ENCODE measurements at regions not wholly inside any gene's neighbourhood (a gene's known extent, or its start where the extent isn't known, plus 50 kb on each side); places are given as distances from the start of the nearest gene placed in this dataset.

- peak overlapping the region; percentile 20; the same call in 1 of the 2 replicates for H2BK120ac ChIP-seq (ENCODE audit: low read depth, low read length)
- H3K4me1 ChIP-seq (ENCODE audit: control insufficient read depth, insufficient read depth, low read length) = peaks cover 2% of the 10 kb centered on the region; the same call in 1 of the 2 replicates
- no peaks in the 10 kb centered on the region for H3K27me3 ChIP-seq (ENCODE audit: control insufficient read depth, insufficient read depth, low read length)
- intact Hi-C loops (cut with micrococcal nuclease) (no loop called here), dilution Hi-C loops (cut with HindIII; ENCODE audit: low sequenced_read_pairs, unreplicated experiment) (no loop called here), in situ Hi-C loops (cut with MboI; ENCODE audit: low sequenced_read_pairs) (no loop called here)
- H3K79me1 ChIP-seq (ENCODE audit: low read depth in 1 of 2, low read length in 2 of 2) = no peaks in the 10 kb centered on the region
- H3K4me3 ChIP-seq (ENCODE audit: insufficient read depth, low read depth, low read length) = no peak overlapping the region
- no peak overlapping the region for H3K9ac ChIP-seq (ENCODE audit: low read depth, low read length)
- H3K27ac ChIP-seq (ENCODE audit: insufficient read depth, low read length) = no peak overlapping the region
- H3K9me3 ChIP-seq (ENCODE audit: control insufficient read depth, insufficient read depth, low read length) = no peaks in the 10 kb centered on the region
- ATAC-seq (ENCODE audit: low read depth) = peak; percentile 51
- no peak overlapping the region for H3K23ac ChIP-seq (ENCODE audit: low read depth, low read length)
- H2AK5ac ChIP-seq (ENCODE audit: low read depth, low read length) = peak overlapping the region; percentile 15; the same call in 1 of the 2 replicates
- no peaks in the 10 kb centered on the region for H4K20me1 ChIP-seq (ENCODE audit: insufficient read depth, low read length)
- peak overlapping the region; percentile 6; the same call in 1 of the 2 replicates for H3K4me2 ChIP-seq (ENCODE audit: low read depth, low read length)
- peak overlapping the region; percentile 54; the same call in 1 of the 2 replicates for H3K14ac ChIP-seq (replicated peaks; ENCODE audit: low read depth, low read length)
- H2BK15ac ChIP-seq (ENCODE audit: low read depth, low read length) = no peak overlapping the region; the same call in 2 of the 3 replicates
- H2BK5ac ChIP-seq (ENCODE audit: low read depth, low read length, poor library complexity, severe bottlenecking) = peak overlapping the region; percentile 36
- H3K4ac ChIP-seq (ENCODE audit: low read depth, low read length) = peak overlapping the region; percentile 69; the same call in 1 of the 2 replicates
- H2AK9ac ChIP-seq (replicated peaks; ENCODE audit: low read depth, low read length, poor library complexity) = peak overlapping the region; percentile 39
- peak overlapping the region; percentile 13 to 61; a peak in 1 of 4 replicates for H4K8ac ChIP-seq (ENCODE audit: low read depth in 2 of 2, low read length in 2 of 2)
- no peak overlapping the region for H3K56ac ChIP-seq (ENCODE audit: extremely low read depth, insufficient read depth, low read length)
- H2BK20ac ChIP-seq (ENCODE audit: low read depth, low read length) = no peak overlapping the region; the same call in 1 of the 2 replicates
- DNase-seq = peak; percentile 95
- CTCF ChIA-PET = interaction anchor here (0.5 kb wide), 1 partner anchor 288 kb away, joined by 5 read pairs; no protein-coding TSS in a partner anchor
- BruUV-seq (replicated peaks) = no TSS peak
- H3K36me3 ChIP-seq (ENCODE audit: control insufficient read depth, insufficient read depth, low read length) = no peaks in the 10 kb centered on the region
- H4K5ac ChIP-seq (ENCODE audit: low read depth, low read length) = no peak overlapping the region
- no peak overlapping the region for H4K91ac ChIP-seq (ENCODE audit: insufficient read depth, low read depth, low read length)
- POLR2A ChIA-PET (ENCODE audit: unreplicated experiment) = no interaction called here
- TF ChIP-seq CEBPB (IDR thresholded peaks at IDR 0.05; ENCODE audit: low read depth, low read length) (peak; percentile 23; the same call in 1 of the 2 replicates), FOS (IDR thresholded peaks at IDR 0.05; ENCODE audit: low read depth, low read length) (no peak), RAD21 (IDR thresholded peaks at IDR 0.05; ENCODE audit: low read length) (peak; percentile 15; the same call in 1 of the 2 replicates)
- H2AFZ ChIP-seq (replicated peaks; ENCODE audit: low read length, poor library complexity) = no peak overlapping the region
- WGBS, 2 experiments (ENCODE audit: extremely low coverage in 2 of 2, insufficient read length in 1 of 2) = 11% methylated on average over 1 of the region's 9 CpGs; no CpG with 5 or more reads in 1 of the 2 experiments
- 0 out of 2 replicates have a peak, but pooled peaks cover 3% of the 10 kb centered on the region for H3K9me1 ChIP-seq (ENCODE audit: insufficient read depth, low read length)
- H3K18ac ChIP-seq (ENCODE audit: low read depth, low read length) = no peak overlapping the region; the same call in 1 of the 2 replicates
Observed at GRCh38 chr9:111178331-111179055, 140.2 kb upstream of the LPAR1 start.

Measured in IMR-90 (cell line).